GM12872 (cell line): ENCODE measurements at regions not wholly inside any gene's neighbourhood (a gene's known extent, or its start where the extent isn't known, plus 50 kb on each side); places are given as distances from the start of the nearest gene placed in this dataset.

Experiments used
- TF ChIP-seq, protein P1 (sequence below): IDR thresholded peaks from 3 replicates; pipeline ENCODE4 v1.5.1; 2011; ENCODE audit warnings: low read depth, mild to moderate bottlenecking, low read length, moderate library complexity; ENCODE audit not compliant: insufficient read depth

DNA sequence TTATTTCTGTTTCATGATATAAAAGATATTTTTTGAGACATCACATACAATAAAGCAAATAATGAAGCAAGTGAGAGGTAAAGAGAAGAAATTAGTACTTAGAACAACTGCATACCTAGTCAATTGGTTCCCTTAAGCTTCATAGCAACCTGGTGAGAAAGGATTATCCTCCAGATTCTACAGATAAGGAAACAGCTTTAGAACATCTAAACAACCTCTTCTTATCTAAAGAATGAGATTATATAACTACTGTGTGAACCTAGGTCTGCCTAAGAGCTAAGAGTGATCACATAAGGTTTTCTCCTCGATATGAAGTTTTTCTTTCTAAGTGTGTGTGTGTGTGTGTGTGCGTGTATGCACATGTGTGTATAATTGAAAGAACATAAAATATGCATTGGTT lies 265.1 kb downstream of the NOL4 start:
- TF ChIP-seq, protein P1, sequence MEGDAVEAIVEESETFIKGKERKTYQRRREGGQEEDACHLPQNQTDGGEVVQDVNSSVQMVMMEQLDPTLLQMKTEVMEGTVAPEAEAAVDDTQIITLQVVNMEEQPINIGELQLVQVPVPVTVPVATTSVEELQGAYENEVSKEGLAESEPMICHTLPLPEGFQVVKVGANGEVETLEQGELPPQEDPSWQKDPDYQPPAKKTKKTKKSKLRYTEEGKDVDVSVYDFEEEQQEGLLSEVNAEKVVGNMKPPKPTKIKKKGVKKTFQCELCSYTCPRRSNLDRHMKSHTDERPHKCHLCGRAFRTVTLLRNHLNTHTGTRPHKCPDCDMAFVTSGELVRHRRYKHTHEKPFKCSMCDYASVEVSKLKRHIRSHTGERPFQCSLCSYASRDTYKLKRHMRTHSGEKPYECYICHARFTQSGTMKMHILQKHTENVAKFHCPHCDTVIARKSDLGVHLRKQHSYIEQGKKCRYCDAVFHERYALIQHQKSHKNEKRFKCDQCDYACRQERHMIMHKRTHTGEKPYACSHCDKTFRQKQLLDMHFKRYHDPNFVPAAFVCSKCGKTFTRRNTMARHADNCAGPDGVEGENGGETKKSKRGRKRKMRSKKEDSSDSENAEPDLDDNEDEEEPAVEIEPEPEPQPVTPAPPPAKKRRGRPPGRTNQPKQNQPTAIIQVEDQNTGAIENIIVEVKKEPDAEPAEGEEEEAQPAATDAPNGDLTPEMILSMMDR, result no peak

DNA sequence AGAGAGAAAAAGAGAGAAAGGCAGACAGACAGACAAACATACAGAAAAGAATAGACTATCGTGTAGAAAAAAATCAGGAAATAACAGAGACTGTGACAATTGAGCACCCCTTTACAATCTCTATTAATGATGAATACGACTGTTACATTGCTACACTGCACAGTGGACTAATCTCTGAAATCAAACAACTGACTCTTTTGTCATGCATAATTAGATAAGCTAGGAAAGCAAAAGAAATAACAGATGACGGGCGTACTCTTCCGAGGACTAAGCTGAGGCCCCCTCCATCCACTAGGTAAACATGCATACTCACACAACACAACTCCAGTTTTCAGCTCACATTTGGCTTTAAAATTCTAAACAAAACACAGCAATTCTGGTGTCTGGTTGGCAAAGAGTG lies 267.0 kb downstream of the NOL4 start:
- TF ChIP-seq, protein P1, result no peak

DNA sequence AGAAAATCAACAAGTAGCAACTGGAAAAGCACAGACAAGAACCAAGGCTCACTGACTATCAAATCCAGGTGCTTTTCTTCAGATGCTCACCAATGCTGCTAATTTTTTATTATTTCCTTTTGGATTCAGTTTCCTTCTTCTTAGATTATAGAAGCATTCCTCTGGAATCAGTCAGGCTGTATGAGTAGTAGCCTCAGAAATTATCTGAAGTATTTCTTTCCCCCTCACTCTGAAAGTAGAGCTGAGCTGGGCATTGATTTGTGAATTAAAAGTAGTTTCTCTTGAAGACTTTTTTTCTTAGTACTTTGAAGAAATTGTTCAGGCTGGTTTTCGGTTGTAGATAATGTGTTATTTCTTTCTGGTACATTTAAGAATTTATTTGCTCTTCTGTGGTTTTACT lies 273.7 kb downstream of the NOL4 start:
- TF ChIP-seq, protein P1, result no peak

DNA sequence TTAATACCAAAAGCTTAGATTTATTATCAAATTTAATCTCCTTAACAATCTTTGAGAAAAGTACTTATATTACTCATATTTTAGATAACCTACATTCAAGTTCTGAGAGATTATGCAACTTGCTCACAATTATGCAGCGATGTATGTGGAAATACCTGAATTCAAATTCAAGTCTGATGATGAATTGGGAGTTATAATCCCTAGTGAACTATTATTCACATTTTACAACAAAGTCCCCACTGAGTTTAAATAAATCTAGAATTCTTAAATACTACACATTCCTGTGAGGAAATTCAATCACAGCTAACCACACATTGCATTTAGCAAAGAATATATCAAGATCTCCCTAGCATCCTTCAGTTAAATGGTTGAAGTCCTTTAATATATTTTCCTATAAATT lies 278.4 kb downstream of the NOL4 start:
- TF ChIP-seq, protein P1, result no peak

DNA sequence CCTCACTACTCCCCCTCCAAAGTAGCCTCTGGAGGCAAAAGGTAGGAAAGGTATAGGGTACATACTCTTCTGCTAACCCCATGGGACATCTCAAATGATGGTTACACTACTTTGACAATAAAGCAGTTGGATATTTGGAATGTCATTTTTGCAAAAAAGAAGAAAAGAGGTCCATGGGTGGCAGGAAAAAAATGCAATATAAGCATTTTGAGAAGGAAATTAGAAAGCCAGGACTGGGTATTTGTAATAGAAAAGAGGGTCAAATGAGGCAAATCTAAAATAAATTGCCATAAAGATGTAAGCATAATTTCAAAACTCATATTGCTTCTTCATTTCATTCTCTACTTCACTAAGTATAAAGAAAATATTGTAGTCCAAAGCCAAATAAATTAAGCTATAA lies 280.2 kb downstream of the NOL4 start:
- TF ChIP-seq, protein P1, result no peak

DNA sequence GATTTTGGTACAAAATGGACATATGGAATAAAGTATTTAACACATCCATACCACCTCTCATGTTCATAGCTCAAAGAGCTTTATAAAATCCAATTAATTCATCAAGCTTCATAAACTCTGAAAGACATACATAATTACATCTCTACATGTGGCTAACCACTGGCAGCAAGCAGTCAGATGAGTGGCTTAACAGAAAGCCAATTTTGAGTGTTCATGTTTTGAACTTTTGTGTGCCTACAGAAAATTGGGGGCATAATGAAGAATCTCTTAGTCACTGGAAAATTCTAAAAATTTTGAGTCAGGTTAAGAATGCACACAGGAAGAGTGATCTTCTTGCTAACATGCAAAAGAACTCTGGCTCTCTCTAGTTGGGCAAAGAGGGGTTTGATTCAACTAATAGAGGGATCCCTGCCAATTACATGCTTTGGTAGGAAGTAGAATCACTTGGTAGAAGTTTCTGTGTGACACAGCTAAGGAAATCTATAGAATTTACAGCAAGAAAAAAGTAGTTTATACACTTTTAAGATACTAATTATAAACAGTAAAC lies 287.4 kb downstream of the NOL4 start:
- TF ChIP-seq, protein P1, result no peak

DNA sequence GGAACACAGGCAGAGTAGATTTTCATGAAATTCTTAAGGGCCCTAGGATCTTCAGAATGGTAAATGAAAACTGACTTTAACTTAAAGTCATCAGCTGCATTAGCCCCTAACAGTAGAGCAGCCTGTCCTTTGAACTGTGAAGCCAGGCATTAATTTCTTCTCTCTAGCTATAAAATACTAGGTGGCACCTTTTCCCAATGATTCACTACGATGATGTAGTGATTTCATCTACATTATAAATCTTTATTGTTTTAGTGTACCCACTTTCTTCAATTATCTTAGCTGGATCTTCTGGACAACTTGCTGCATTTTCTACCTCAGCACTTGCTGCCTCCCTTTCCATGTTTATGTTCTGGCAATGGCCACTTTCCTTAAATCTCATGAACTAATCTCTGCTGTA lies 290.5 kb downstream of the NOL4 start:
- TF ChIP-seq, protein P1, result no peak
